ENCODE measurements at regions not wholly inside any gene's neighbourhood (a gene's known extent, or its start where the extent isn't known, plus 50 kb on each side); places are given as distances from the start of the nearest gene placed in this dataset.
"Not testable (repeated sequence)": the region's sequence is repeated elsewhere in the genome, so short reads cannot be mapped to it uniquely, and the experiment has no call there.

- no peak overlapping the region for H3K27ac ChIP-seq
- ChIA-PET POLR2A (ENCODE audit: low non-redundant PET) (no interaction called here), CTCF (no interaction called here)
- TF ChIP-seq CTCF (conservative IDR thresholded peaks at IDR 0.05; ENCODE audit: low read depth) = no peak
- peak; percentile 9 for DNase-seq (ENCODE audit: low spot score)
Measured at GRCh38 chr7:81488210-81488609, 281.6 kb downstream of the HGF start.

- ChIA-PET CTCF (no interaction called here), POLR2A (ENCODE audit: low non-redundant PET) (no interaction called here)
- DNase-seq (ENCODE audit: low spot score) = no peak
- H3K27ac ChIP-seq = no peak overlapping the region
- TF ChIP-seq CTCF (conservative IDR thresholded peaks at IDR 0.05; ENCODE audit: low read depth) = no peak
Measured at GRCh38 chr7:81487516-81487915, 282.3 kb downstream of the HGF start.

GRCh38 chr7:81484261-81484660, 285.6 kb downstream of the HGF start:
- POLR2A ChIA-PET (ENCODE audit: low non-redundant PET) = no interaction called here

GRCh38 chr7:81482600-81483186, 287.2 kb downstream of the HGF start:
- DNase-seq (ENCODE audit: low spot score) = peak; percentile 34
- CTCF ChIA-PET = interaction anchor here (0.6 to 1.4 kb wide), 10 partner anchors 9 to 1978 kb away, joined by 3 to 7 read pairs (median 4); no protein-coding TSS in a partner anchor
- POLR2A ChIA-PET (ENCODE audit: low non-redundant PET) = no interaction called here
- TF ChIP-seq CTCF (conservative IDR thresholded peaks at IDR 0.05; ENCODE audit: low read depth) = peak; percentile 76
- no peak overlapping the region for H3K27ac ChIP-seq

More at GRCh38 chr7:81484261-81484660, 285.6 kb downstream of the HGF start:
- DNase-seq (ENCODE audit: low spot score) = no peak
- CTCF ChIA-PET = interaction anchor here (0.6 to 1.4 kb wide), 2 partner anchors 14 to 1710 kb away, joined by 3 to 4 read pairs; no protein-coding TSS in a partner anchor
- no peak for TF ChIP-seq CTCF (conservative IDR thresholded peaks at IDR 0.05; ENCODE audit: low read depth)
- no peak overlapping the region for H3K27ac ChIP-seq

- ChIA-PET POLR2A (ENCODE audit: low non-redundant PET) (no interaction called here), CTCF (interaction anchor here (0.9 kb wide), 1 partner anchor 21 kb away, joined by 3 read pairs; no protein-coding TSS in a partner anchor)
- no peak for TF ChIP-seq CTCF (conservative IDR thresholded peaks at IDR 0.05; ENCODE audit: low read depth)
- no peak overlapping the region for H3K27ac ChIP-seq
- no peak for DNase-seq (ENCODE audit: low spot score)
Measured at GRCh38 chr7:81478664-81479063, 291.2 kb downstream of the HGF start.

GRCh38 chr7:81478201-81478600, 291.6 kb downstream of the HGF start:
- DNase-seq (ENCODE audit: low spot score); POLR2A ChIA-PET (ENCODE audit: low non-redundant PET); H3K27ac ChIP-seq: not testable (repeated sequence)
- CTCF ChIA-PET = interaction anchor here (0.9 kb wide), 1 partner anchor 21 kb away, joined by 3 read pairs; no protein-coding TSS in a partner anchor

- H3K27ac ChIP-seq = no peak overlapping the region
- no peak for TF ChIP-seq CTCF (conservative IDR thresholded peaks at IDR 0.05; ENCODE audit: low read depth)
- ChIA-PET POLR2A (ENCODE audit: low non-redundant PET) (no interaction called here), CTCF (no interaction called here)
- DNase-seq (ENCODE audit: low spot score) = no peak
Measured at GRCh38 chr7:81473236-81473635, 296.6 kb downstream of the HGF start.
